Body of pancreas (tissue), 4 donors: ENCODE measurements at regions not wholly inside any gene's neighbourhood (a gene's known extent, or its start where the extent isn't known, plus 50 kb on each side); places are given as distances from the start of the nearest gene placed in this dataset.

Experiments used
- ATAC-seq: fragments of 150-250 bp; one replicate; pipeline ENCODE4 v1.9.1; 2016
- DNase-seq, 4 donors: peaks; one replicate each; pipeline ENCODE4 v3.0.0-alpha.2; 2019
- H3K27ac ChIP-seq, 4 donors: fragments of 200-600 bp; sonication (generic); 1 replicate in 3 of 4; 2 replicates in 1 of 4; pipeline versions ENCODE4 v1.5.1 to v1.6.1; 2016 to 2019; ENCODE audit warnings: mild to moderate bottlenecking in 1 of 4, mixed read lengths in 1 of 4, moderate library complexity in 1 of 4
- H3K27me3 ChIP-seq, 2 donors: fragments of 200-600 bp; sonication (generic); one replicate each; pipeline ENCODE4 v1.6.0; 2016; ENCODE audit warnings: mild to moderate bottlenecking in 1 of 2
- H3K36me3 ChIP-seq, 2 donors: fragments of 200-600 bp; sonication (generic); replicated peaks in 1 of 2; 2 replicates each; pipeline ENCODE4 v1.5.1; 2016; ENCODE audit warnings: low read depth in 2 of 2; ENCODE audit not compliant: insufficient read depth in 1 of 2
- H3K4me1 ChIP-seq: fragments of 200-600 bp; sonication (generic); one replicate; pipeline ENCODE4 v1.6.0; 2016
- H3K4me3 ChIP-seq, 2 donors: fragments of 200-600 bp; sonication (generic); 1 replicate in 1 of 2; 2 replicates in 1 of 2; pipeline ENCODE4 v1.5.1; 2016 to 2019
- H3K9me3 ChIP-seq, 3 donors: fragments of 200-600 bp; sonication (generic); 1 replicate in 2 of 3; 2 replicates in 1 of 3; pipeline ENCODE4 v1.5.1; 2016
- CTCF ChIP-seq, 7 experiments: fragments of 450-650 bp in 4 of 7; fragments of 200-600 bp in 3 of 7; sonication (generic) in 3 of 7; IDR thresholded peaks; one replicate each; pipeline ENCODE4 v1.5.1; 2016 to 2019; ENCODE audit warnings: antibody characterized with exemption in 7 of 7
- POLR2A ChIP-seq, 3 donors: fragments of 450-650 bp; IDR thresholded peaks; one replicate each; pipeline ENCODE4 v1.6.1; 2016; ENCODE audit warnings: antibody characterized with exemption in 3 of 3, mild to moderate bottlenecking in 2 of 3
- WGBS, 2 donors: methylation state at CpG; one replicate each; pipeline ENCODE4 v1.1.5; 2017; 5-methylcytosine and 5-hydroxymethylcytosine counted together
- intact Hi-C: fragments of 100-400 bp; cut with DNase I; formaldehyde crosslinking; loops from one replicate; pipeline ENCODE4 v1.15.1; 2023

GRCh38 chr7:35480806-35481205, 214.1 kb downstream of the HERPUD2 start:
- no peaks in the 10 kb centered on the region for H3K36me3 ChIP-seq
- ATAC-seq (no peak), DNase-seq (no peak)
- H3K27ac ChIP-seq: no peak overlapping the region
- TF ChIP-seq CTCF (IDR thresholded peaks at IDR 0.05) (no peak), POLR2A (IDR thresholded peaks at IDR 0.05) (no peak)
- H3K4me1 ChIP-seq: no peaks in the 10 kb centered on the region
- H3K4me3 ChIP-seq: no peak overlapping the region
- H3K9me3 ChIP-seq: peaks cover 0 to 8% (median 0%) of the 10 kb centered on the region in 3 donors
- WGBS, 2 donors: 49 to 52% methylated on average over 3 of the region's 3 CpGs
- no peaks in the 10 kb centered on the region for H3K27me3 ChIP-seq
- intact Hi-C loops: no loop called here

GRCh38 chr7:35477609-35478008, 217.3 kb downstream of the HERPUD2 start:
- ATAC-seq (no peak), DNase-seq (no peak)
- no peak overlapping the region for H3K4me3 ChIP-seq
- intact Hi-C loops: no loop called here
- no peaks in the 10 kb centered on the region for H3K27me3 ChIP-seq
- WGBS, 2 donors: 48 to 62% methylated on average over 6 of the region's 6 CpGs
- H3K4me1 ChIP-seq: no peaks in the 10 kb centered on the region
- no peak for TF ChIP-seq POLR2A (IDR thresholded peaks at IDR 0.05)
- TF ChIP-seq CTCF (IDR thresholded peaks at IDR 0.05): no peak
- no peak overlapping the region for H3K27ac ChIP-seq
- no peaks in the 10 kb centered on the region for H3K36me3 ChIP-seq
- H3K9me3 ChIP-seq: peaks cover 0 to 8% (median 0%) of the 10 kb centered on the region in 3 donors

- H3K27ac ChIP-seq: no peak overlapping the region
- peaks cover 0 to 8% (median 0%) of the 10 kb centered on the region in 3 donors for H3K9me3 ChIP-seq
- no peaks in the 10 kb centered on the region for H3K4me1 ChIP-seq
- ATAC-seq (no peak), DNase-seq (no peak)
- intact Hi-C loops: no loop called here
- no peak for TF ChIP-seq POLR2A (IDR thresholded peaks at IDR 0.05)
- TF ChIP-seq CTCF (IDR thresholded peaks at IDR 0.05): no peak
- H3K36me3 ChIP-seq: no peaks in the 10 kb centered on the region
- 46 to 59% methylated on average over 1 of the region's 1 CpG for WGBS, 2 donors
- no peak overlapping the region for H3K4me3 ChIP-seq
- H3K27me3 ChIP-seq: no peaks in the 10 kb centered on the region
Observed at GRCh38 chr7:35474100-35474499, 220.2 kb upstream of the TBX20 start.

GRCh38 chr7:35468606-35469005, 214.7 kb upstream of the TBX20 start:
- 57 to 63% methylated on average over 5 of the region's 5 CpGs for WGBS, 2 donors
- intact Hi-C loops: no loop called here
- Histone ChIP-seq H3K9me3 (no peaks in the 10 kb centered on the region), H3K4me1 (peaks cover 9% of the 10 kb centered on the region), H3K27me3 (no peaks in the 10 kb centered on the region), H3K27ac (no peak overlapping the region), H3K36me3 (no peaks in the 10 kb centered on the region), H3K4me3 (no peak overlapping the region)
- ATAC-seq (no peak), DNase-seq (no peak)
- TF ChIP-seq CTCF (IDR thresholded peaks at IDR 0.05) (no peak), POLR2A (IDR thresholded peaks at IDR 0.05) (no peak)

- H3K4me1 ChIP-seq: peaks cover 9% of the 10 kb centered on the region
- H3K27ac ChIP-seq: no peak overlapping the region
- 57 to 61% methylated on average over 3 of the region's 3 CpGs for WGBS, 2 donors
- no peak for DNase-seq
- no peak for ATAC-seq
- no peaks in the 10 kb centered on the region for H3K9me3 ChIP-seq
- H3K4me3 ChIP-seq: no peak overlapping the region
- no peak for TF ChIP-seq CTCF (IDR thresholded peaks at IDR 0.05)
- no peak for TF ChIP-seq POLR2A (IDR thresholded peaks at IDR 0.05)
- no peaks in the 10 kb centered on the region for H3K36me3 ChIP-seq
- H3K27me3 ChIP-seq: no peaks in the 10 kb centered on the region
- intact Hi-C loops: no loop called here
Observed at GRCh38 chr7:35467456-35467978, 213.6 kb upstream of the TBX20 start.
